Activated CD4-positive, alpha-beta T cell treated with anti-CD3 and anti-CD28 coated beads for 36 hours (primary cell): ENCODE measurements at regions not wholly inside any gene's neighbourhood (a gene's known extent, or its start where the extent isn't known, plus 50 kb on each side); places are given as distances from the start of the nearest gene placed in this dataset.
"Not testable (repeated sequence)": the region's sequence is repeated elsewhere in the genome, so short reads cannot be mapped to it uniquely, and the experiment has no call there.

ENCODE experiments used
- ATAC-seq: fragments of 200-7000 bp; cut with Tn5 transposase; one replicate; pipeline ENCODE4 v1.10.0; 2021; ENCODE audit warnings: mild to moderate bottlenecking, moderate library complexity
- CTCF ChIA-PET: fragments of 350-600 bp; sonication (Branson Sonifier 250); formaldehyde crosslinking; loops from one replicate; lab custom pipeline; 2021; ENCODE audit warnings: antibody characterized with exemption; lab: Charles Lee
- POLR2A ChIA-PET: fragments of 350-600 bp; sonication (Branson Sonifier 250); formaldehyde crosslinking; loops from one replicate; lab custom pipeline; 2021; ENCODE audit warnings: antibody characterized with exemption, inconsistent platforms; lab: Charles Lee
- DNase-seq: peaks from one replicate; pipeline ENCODE4 v3.0.0-alpha.2; 2020
- H3K27ac Mint-ChIP-seq: one replicate; pipeline ENCODE4 v1.8.0; 2021; ENCODE audit warnings: mixed read lengths
- H3K27me3 Mint-ChIP-seq: one replicate; pipeline ENCODE4 v1.8.0; 2021; ENCODE audit warnings: mixed read lengths
- H3K36me3 Mint-ChIP-seq: one replicate; pipeline ENCODE4 v1.8.0; 2021; ENCODE audit warnings: low read depth, mixed read lengths
- H3K4me1 Mint-ChIP-seq: one replicate; pipeline ENCODE4 v1.8.0; 2021; ENCODE audit warnings: mixed read lengths
- H3K4me3 Mint-ChIP-seq: one replicate; pipeline ENCODE4 v1.8.0; 2021; ENCODE audit warnings: mild to moderate bottlenecking, moderate library complexity, mixed read lengths
- H3K9me3 Mint-ChIP-seq: one replicate; pipeline ENCODE4 v1.8.0; 2021; ENCODE audit warnings: low read depth, mixed read lengths
- intact Hi-C, 2 experiments: fragments of 100-400 bp; cut with DNase I in 1 of 2; cut with micrococcal nuclease in 1 of 2; formaldehyde crosslinking; loops; one replicate each; pipeline versions ENCODE4 v1.14.2 to v1.15.1; 2022 to 2024; cut with DNase I, micrococcal nuclease

DNA sequence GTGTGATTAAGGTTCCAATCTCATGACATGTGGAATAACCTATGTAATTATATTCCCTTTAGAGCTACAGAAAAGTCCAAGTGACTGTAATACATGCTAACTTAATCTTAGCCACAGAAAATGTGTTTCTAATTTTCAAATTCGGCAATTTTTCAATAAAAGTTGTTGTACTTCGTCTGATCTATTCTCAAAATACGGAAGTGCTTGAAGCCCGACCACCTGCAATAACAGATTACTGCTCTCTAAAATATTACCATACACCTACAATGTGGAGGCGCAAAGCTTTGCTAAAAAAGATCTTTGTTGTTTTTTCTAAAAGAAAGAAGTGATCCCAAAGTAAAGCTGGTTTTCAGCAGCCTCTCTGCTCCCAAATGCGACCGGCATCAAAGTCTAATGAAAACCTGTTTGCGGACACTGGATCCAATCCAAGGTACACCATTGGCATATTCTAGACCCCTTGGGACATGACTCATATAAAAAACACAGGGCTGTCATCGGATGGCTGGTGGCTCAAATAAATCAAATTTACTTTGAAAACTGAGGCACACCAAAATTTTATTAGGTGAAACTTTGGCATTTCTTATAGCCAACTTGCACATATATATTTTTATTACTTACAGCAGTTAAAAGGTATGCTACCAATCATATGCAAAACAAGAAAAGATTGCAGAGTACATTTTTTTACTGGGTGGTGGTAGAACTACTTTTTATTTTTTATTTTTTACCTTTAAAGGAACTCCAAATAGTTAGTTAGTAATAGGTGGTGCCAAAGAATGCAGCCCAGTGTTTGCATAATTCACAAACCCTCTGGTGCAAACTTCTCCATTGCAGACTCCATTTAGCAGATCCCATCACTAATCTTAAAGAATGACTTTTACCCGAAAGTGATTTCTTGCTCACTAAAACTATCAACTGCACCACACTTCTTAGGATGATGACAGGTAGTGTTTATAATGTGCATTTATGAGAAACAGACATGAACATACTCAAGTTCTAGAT lies 118.7 kb upstream of the TBX18 start:
- POLR2A ChIA-PET, result no interaction called here
- no peak overlapping the region for H3K4me3 Mint-ChIP-seq
- no peaks in the 10 kb centered on the region for H3K27me3 Mint-ChIP-seq
- no peaks in the 10 kb centered on the region for H3K36me3 Mint-ChIP-seq
- no peak overlapping the region for H3K27ac Mint-ChIP-seq
- ATAC-seq, result no peak
- no peaks in the 10 kb centered on the region for H3K9me3 Mint-ChIP-seq
- CTCF ChIA-PET, result no interaction called here
- intact Hi-C loops, result no loop called here
- H3K4me1 Mint-ChIP-seq, result no peaks in the 10 kb centered on the region
- DNase-seq, result no peak

DNA sequence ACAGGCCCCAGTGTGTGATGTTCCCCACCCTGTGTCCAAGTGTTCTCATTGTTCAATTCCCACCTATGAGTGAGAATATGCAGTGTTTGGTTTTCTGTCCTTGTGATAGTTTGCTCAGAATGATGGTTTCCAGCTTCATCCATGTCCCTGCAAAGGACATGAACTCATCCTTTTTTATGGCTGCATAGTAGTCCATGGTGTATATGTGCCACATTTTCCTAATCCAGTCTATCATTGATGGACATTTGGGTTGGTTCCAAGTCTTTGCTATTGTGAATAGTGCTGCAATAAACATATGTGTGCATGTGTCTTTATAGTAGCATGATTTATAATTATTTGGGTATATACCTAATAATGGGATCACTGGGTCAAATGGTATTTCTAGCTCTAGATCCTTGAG lies 115.0 kb upstream of the TBX18 start:
- H3K27ac Mint-ChIP-seq, POLR2A ChIA-PET: not testable (repeated sequence)

DNA sequence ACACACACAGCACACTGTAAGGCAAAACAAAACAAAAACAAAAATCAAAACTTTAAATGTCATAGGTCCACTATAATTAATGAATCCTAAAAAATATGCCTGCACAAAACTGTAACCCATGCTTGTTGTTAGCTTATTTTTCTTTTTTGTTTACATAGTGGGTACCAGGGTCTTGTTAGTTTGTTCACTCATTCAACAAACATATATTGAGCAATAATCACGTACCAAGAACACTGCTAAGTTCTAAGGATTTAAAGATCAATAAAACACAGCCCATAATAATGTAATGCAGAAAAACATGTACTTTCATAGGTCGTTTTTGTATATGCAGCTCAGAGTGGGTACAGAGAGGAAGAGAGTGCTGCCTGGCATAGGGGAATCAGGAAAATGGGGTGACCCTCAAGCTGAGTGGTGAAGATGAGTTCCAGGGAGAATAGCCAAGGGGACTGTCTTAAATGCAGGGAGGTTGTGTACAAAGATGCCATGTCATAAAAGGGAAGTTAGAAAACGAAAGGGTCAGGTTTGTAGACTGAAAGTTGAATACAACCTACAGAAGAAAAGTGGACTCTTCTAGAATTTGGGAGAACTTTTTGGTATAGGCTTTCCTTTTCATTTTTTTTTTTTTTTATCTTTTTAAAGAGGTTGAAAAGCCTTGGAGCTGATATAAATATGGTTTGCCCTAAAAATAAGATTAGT lies 113.3 kb upstream of the TBX18 start:
- Mint-ChIP-seq H3K27ac (no peak overlapping the region), H3K9me3 (no peaks in the 10 kb centered on the region), H3K4me1 (no peaks in the 10 kb centered on the region), H3K4me3 (no peak overlapping the region), H3K36me3 (no peaks in the 10 kb centered on the region), H3K27me3 (no peaks in the 10 kb centered on the region)
- DNase-seq, result no peak
- intact Hi-C loops, result no loop called here
- ChIA-PET CTCF (no interaction called here), POLR2A (no interaction called here)
- ATAC-seq, result no peak

More for the DNA sequence above, 115.0 kb upstream of the TBX18 start:
- intact Hi-C loops, H3K9me3 Mint-ChIP-seq, DNase-seq, H3K4me1 Mint-ChIP-seq, H3K36me3 Mint-ChIP-seq, H3K4me3 Mint-ChIP-seq, ATAC-seq, CTCF ChIA-PET, H3K27me3 Mint-ChIP-seq: not testable (repeated sequence)

DNA sequence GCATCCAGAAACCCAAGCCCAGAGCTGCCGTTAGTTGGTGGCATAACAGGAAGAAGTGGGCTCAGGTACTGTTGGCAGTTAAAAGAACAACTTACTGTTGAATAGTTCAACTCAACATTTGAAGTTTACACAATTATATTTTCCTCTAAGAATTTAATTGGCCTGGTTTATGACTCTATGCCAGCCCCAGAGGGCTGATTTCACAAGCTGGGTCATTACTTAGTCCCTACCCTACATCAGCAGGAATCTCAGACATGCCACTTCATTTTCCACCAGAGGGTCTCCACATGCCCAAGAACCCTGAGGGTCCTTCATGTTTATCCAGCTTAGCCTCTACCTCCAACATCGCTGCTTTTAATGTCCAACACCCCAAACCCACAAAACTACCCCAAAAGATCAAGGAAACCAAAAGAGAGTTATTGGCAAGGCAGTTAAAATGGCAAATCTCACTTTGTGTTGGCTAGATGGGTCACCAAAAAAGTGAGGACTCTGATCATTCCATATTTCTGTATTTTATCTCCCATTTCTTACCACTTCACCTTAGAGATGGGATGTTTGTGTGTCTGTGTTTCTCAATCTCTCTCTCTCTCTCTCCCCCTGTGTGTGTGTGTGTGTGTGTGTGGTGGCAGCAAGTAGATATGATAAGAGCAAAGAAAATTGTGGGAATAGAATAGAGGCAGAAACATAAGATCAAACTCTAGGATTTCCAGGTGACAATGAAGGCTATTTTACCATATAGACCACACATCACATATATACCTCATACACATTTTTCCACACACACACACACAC lies 112.5 kb upstream of the TBX18 start:
- no peaks in the 10 kb centered on the region for H3K9me3 Mint-ChIP-seq
- DNase-seq, result no peak
- no peak overlapping the region for H3K4me3 Mint-ChIP-seq
- H3K27ac Mint-ChIP-seq, result no peak overlapping the region
- H3K27me3 Mint-ChIP-seq, result no peaks in the 10 kb centered on the region
- H3K36me3 Mint-ChIP-seq, result no peaks in the 10 kb centered on the region
- no peaks in the 10 kb centered on the region for H3K4me1 Mint-ChIP-seq
- intact Hi-C loops, result no loop called here
- ChIA-PET CTCF (interaction anchor here (0.6 kb wide), 1 partner anchor 50 kb away, joined by 3 read pairs; no protein-coding TSS in a partner anchor), POLR2A (no interaction called here)
- no peak for ATAC-seq

DNA sequence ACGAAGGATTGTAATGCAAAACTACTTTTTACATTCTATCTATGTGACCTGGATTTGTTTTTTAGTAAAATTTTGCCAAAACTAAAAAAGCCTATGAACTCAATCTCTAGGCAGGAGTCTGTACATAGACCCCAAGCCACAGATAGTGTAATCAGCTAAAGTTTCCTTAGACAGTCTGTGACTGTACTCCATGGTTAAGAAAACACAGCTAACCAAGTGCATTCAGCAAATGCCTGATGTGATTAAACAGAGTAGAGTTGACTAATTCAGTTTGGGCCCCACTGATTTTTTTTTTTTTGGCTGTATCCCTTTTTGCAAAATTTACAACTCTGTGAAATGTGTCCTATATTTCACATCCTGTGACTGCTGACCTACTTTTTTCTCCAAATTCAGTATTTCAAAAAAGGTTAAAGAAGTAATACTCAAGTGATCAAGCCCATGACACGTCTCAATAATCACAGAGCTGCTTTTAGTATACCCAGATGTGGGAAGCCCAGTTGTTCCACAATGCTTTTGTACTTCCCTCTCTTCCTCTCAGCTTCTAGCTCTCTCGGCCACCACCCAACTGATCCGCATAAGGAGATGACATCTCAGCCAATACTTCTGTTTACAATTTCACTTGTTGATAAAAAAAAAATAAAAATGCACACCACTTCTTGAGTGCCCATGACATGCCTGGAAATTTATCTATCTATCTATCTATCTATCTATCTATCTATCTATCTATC lies 108.8 kb upstream of the TBX18 start:
- H3K27me3 Mint-ChIP-seq, result no peaks in the 10 kb centered on the region
- CTCF ChIA-PET, result no interaction called here
- intact Hi-C loops, result no loop called here

DNA sequence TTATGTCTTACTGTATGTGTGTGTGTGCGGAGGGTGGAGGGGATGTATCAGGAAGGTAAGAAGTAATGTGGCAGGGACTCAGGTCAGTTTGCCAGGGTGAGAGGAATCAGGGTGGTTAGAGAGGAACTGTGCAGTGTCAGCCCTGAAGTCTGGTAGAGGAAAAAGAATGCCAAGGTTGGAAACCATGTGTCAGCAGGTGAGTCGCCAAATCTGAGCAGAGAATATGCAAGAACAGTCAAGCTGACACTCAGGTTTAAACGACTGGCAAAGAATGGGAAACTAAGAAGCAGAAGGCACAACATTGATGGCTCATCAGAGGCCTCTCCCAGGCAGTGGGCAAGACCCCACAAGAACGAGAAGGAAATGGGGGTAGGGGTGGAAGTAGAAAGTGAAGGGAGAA lies 107.5 kb upstream of the TBX18 start:
- Mint-ChIP-seq H3K36me3 (no peaks in the 10 kb centered on the region), H3K4me3 (no peak overlapping the region), H3K9me3 (no peaks in the 10 kb centered on the region), H3K27ac (no peak overlapping the region), H3K4me1 (no peaks in the 10 kb centered on the region), H3K27me3 (no peaks in the 10 kb centered on the region)
- intact Hi-C loops, result no loop called here
- ATAC-seq (no peak), DNase-seq (no peak)
- POLR2A ChIA-PET, result no interaction called here
- CTCF ChIA-PET, result no interaction called here

More for the DNA sequence above, 108.8 kb upstream of the TBX18 start:
- Mint-ChIP-seq H3K36me3 (no peaks in the 10 kb centered on the region), H3K4me3 (no peak overlapping the region), H3K27ac (no peak overlapping the region), H3K9me3 (no peaks in the 10 kb centered on the region), H3K4me1 (no peaks in the 10 kb centered on the region)
- ATAC-seq, result no peak
- no peak for DNase-seq
- POLR2A ChIA-PET, result no interaction called here

- ChIA-PET CTCF (no interaction called here), POLR2A (no interaction called here)
- Mint-ChIP-seq H3K4me3 (no peak overlapping the region), H3K27me3 (no peaks in the 10 kb centered on the region), H3K36me3 (no peaks in the 10 kb centered on the region), H3K4me1 (no peaks in the 10 kb centered on the region), H3K27ac (no peak overlapping the region), H3K9me3 (no peaks in the 10 kb centered on the region)
- intact Hi-C loops, result no loop called here
- ATAC-seq (no peak), DNase-seq (no peak)
Measured at GRCh38 chr6:84870672-84871071, 106.3 kb upstream of the TBX18 start.

DNA sequence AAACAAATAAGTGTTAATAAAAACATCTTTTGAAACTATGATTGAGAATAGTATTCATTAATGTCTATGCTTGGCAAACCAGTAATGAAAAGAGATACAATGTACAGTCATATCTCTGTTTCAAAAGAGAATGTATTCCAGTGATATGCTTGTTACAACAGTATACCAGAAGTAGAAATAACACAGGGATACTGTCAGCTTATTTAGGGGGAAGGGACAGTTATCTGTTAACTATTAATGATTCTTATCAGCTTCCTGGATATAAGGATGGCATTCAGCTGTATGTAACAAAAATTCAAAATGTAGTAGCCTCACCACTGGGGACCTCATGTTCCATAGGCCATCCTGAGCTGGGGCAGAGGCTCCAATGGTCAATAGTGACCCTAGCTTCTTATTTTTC lies 103.8 kb upstream of the TBX18 start:
- DNase-seq, result no peak
- ChIA-PET CTCF (no interaction called here), POLR2A (no interaction called here)
- H3K4me3 Mint-ChIP-seq, result no peak overlapping the region
- H3K36me3 Mint-ChIP-seq, result no peaks in the 10 kb centered on the region
- no peaks in the 10 kb centered on the region for H3K27me3 Mint-ChIP-seq
- ATAC-seq, result no peak
- no peaks in the 10 kb centered on the region for H3K4me1 Mint-ChIP-seq
- no peak overlapping the region for H3K27ac Mint-ChIP-seq
- no peaks in the 10 kb centered on the region for H3K9me3 Mint-ChIP-seq
- intact Hi-C loops, result no loop called here

- no peaks in the 10 kb centered on the region for H3K27me3 Mint-ChIP-seq
- intact Hi-C loops, result no loop called here
- no peak overlapping the region for H3K27ac Mint-ChIP-seq
- CTCF ChIA-PET, result no interaction called here
- no peaks in the 10 kb centered on the region for H3K4me1 Mint-ChIP-seq
- H3K9me3 Mint-ChIP-seq, result no peaks in the 10 kb centered on the region
- ATAC-seq, result no peak
- DNase-seq, result no peak
- H3K36me3 Mint-ChIP-seq, result no peaks in the 10 kb centered on the region
- POLR2A ChIA-PET, result no interaction called here
- no peak overlapping the region for H3K4me3 Mint-ChIP-seq
Measured at GRCh38 chr6:84867521-84867920, 103.1 kb upstream of the TBX18 start.

DNA sequence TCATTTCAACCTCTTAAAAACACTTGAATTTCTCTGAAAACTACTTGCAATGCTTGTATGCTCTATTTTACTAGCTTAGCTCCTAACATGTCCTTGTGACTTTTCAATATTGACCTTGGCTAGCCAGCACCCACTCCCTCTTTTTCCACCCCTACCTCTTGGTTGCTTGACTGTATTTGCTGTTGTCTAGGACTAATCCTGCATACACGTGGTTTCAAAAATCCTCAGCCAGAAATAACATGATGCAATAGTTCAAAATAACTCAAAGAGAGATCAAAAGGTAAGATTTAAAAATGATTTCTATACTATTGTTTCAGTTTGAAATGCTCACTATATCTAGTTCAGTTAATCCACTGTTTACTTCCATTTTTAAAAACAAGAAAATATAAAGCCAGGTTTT lies 102.3 kb upstream of the TBX18 start:
- intact Hi-C loops, result no loop called here
- POLR2A ChIA-PET, result no interaction called here
- no peaks in the 10 kb centered on the region for H3K9me3 Mint-ChIP-seq
- no peak overlapping the region for H3K4me3 Mint-ChIP-seq
- CTCF ChIA-PET, result no interaction called here
- H3K4me1 Mint-ChIP-seq, result no peaks in the 10 kb centered on the region
- no peaks in the 10 kb centered on the region for H3K27me3 Mint-ChIP-seq
- H3K27ac Mint-ChIP-seq, result no peak overlapping the region
- DNase-seq, result no peak
- no peaks in the 10 kb centered on the region for H3K36me3 Mint-ChIP-seq
- no peak for ATAC-seq

DNA sequence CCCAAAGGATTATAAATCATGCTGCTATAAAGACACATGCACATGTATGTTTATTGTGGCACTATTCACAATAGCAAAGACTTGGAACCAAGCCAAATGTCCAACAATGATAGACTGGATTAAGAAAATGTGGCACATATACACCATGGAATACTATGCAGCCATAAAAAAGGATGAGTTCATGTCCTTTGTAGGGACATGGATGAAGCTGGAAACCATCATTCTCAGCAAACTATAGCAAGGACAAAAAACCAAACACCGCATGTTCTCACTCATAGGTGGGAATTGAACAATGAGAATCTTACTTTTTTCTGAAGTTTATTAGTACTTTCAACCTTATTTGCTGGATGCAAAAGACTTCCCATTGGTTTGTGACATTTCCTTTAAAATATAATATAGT lies 101.0 kb upstream of the TBX18 start:
- CTCF ChIA-PET, H3K9me3 Mint-ChIP-seq, DNase-seq, H3K27ac Mint-ChIP-seq, H3K4me1 Mint-ChIP-seq, H3K36me3 Mint-ChIP-seq, intact Hi-C loops, H3K27me3 Mint-ChIP-seq, ATAC-seq, H3K4me3 Mint-ChIP-seq, POLR2A ChIA-PET: not testable (repeated sequence)
